COLO668 (cell line): ENCODE measurements at regions not wholly inside any gene's neighbourhood (a gene's known extent, or its start where the extent isn't known, plus 50 kb on each side); places are given as distances from the start of the nearest gene placed in this dataset.

Experiments
- DNase-seq: peaks from one replicate; lab custom pipeline; 2025; ENCODE audit not compliant: unreplicated experiment; lab: John Stamatoyannopoulos, UW

- no peak for DNase-seq
Observed at GRCh38 chr4:35500812-35501211, 743.5 kb downstream of the ARAP2 start.

DNA sequence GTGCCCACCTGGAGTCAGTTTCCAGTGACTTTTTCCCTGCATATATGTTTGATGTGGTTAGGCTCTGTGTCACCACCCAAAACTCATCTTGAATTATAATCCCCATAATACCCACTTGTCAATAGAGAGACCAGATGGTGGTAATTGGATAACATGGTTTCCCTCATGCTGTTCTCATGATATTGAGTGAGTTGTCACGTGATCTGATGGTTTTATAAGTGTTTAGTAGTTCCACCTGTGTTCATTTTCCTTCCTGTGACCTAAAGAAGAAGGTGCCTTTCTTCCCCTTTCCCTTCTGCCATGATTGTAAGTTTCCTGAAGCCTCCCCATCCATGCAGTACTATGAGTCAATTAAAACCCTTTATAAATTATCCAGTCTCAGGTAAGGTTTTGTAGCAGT, 740.9 kb downstream of the ARAP2 start:
- no peak for DNase-seq

- DNase-seq, result no peak
Observed at GRCh38 chr4:35506161-35506560, 738.2 kb downstream of the ARAP2 start.

GRCh38 chr4:35511851-35512250, 732.5 kb downstream of the ARAP2 start:
- no peak for DNase-seq

- no peak for DNase-seq
Observed at GRCh38 chr4:35516102-35516501, 728.2 kb downstream of the ARAP2 start.

GRCh38 chr4:35520059-35520458, 724.3 kb downstream of the ARAP2 start:
- DNase-seq, result peak; percentile 30

DNA sequence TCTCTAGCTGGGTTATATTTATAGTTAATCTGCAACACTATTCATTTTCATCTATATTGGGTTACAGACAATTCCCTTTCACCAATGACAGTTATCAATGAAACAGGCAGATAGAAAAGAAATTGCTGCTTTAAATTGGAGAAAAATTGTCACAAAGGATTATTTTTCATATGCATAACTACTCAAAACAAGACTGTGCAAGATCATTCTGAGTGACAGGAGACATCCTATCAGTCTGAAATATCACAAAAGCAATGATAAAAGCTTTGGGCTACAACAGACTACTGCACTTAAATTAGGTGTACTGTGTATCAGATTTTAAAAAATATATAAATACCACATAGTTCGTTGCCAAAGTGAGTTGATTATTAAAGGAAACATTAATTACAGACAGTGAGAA, 722.6 kb downstream of the ARAP2 start:
- no peak for DNase-seq

DNA sequence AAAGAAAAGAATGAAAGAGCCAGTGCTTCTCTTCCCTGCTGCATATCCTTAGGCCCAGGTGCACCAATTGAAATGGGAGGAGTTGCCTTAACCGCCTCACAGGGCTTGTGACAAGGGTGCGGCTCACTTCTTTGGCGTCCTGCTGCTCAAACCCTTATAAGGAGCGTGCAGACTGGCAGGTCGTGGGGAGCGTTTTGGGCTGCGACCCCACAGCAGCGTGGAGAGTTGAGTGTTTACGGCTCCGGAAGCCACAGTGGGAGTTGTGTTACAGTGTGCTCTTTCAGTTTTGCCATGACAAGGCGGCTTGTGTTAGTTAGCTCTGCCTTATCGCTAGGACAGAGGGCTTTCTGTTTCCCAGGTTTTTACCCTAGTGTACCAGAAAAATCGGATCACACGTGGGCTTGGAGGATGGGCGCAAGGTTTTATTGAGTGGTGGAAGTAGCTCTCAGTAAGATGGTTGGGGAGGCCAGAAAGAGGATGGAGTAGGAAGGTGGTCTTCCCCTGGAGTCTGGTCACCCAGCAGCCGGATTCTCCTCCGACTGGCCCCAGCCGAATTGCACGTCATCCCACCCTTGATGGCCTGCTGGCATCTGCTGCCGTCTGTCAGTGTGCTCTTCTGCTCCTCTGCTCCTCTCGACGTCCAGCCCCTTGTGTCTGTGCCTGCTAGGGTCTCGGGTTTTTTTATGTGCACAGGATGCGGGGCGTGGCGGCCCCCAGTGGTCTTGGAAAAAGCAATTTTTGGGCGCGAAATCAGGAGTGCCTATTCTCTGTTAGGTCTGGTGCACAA, 718.9 kb downstream of the ARAP2 start:
- DNase-seq, result no peak

- DNase-seq, result no peak
Observed at GRCh38 chr4:35526456-35526855, 717.9 kb downstream of the ARAP2 start.

- no peak for DNase-seq
Observed at GRCh38 chr4:35534962-35535361, 709.4 kb downstream of the ARAP2 start.

- DNase-seq, result no peak
Observed at GRCh38 chr4:35538807-35539206, 705.5 kb downstream of the ARAP2 start.

GRCh38 chr4:35539404-35540055, 704.8 kb downstream of the ARAP2 start:
- DNase-seq, result no peak

- DNase-seq, result no peak
Observed at GRCh38 chr4:35541146-35541887, 703.0 kb downstream of the ARAP2 start.

- no peak for DNase-seq
Observed at GRCh38 chr4:35541888-35542213, 702.5 kb downstream of the ARAP2 start.

DNA sequence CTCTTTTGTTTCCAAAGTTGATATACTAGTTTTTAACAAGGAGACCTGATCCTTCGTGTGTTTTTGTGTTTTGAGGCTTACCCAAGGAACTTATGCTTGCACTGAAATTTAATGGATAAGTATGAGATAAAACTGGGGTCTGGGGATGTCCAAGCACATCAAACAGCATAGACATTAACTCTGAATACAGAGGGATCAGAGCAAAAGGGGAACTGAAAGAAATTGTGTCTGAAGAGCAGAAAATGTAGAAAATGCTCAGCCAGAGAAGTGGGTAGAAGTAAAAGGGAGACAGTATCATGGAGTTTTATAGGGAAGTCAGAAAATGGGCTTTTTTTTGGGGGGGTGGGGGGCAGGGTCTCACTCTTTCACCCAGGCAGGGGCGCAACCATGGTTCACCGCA, 695.4 kb downstream of the ARAP2 start:
- no peak for DNase-seq

- no peak for DNase-seq
Observed at GRCh38 chr4:35556387-35556786, 687.9 kb downstream of the ARAP2 start.

DNA sequence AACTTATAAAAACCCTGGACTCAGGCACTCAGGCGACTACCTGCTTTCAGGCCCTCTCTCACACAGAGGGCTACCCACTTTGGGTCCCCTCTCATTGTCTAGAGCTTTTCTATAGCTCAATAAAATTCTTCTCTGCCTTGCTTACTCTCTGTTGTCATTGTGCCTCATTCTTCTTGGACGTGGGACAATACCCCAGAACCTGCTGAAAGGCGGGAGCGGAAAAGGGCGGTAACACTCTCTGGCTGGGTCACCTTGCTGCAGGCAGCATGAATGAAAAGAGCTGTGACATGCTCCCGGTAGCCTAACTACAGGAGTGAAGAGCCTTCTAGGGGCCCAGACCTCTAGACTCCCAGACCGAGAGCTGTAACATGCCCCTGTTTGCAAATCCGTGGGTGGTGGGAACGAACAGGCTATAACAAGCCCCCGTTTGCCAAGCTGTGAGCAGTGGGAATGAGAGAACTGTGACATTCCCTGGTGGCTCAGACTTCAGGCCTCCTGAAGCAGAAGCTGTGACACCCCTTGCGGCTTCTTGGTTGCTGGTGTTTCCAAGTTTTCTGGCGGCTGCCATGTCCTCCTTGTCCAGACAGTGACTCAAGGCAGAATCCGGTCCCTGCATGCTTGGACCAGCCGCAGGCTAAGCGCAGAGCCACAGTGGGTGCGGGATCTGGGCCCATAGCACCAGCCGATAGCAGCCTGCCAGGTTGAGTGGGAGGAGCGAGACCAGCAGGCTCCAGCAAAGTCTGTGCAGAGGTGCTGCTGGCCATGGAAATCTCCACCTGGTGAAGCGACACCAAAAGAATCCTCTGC, 684.6 kb downstream of the ARAP2 start:
- DNase-seq, result no peak

DNA sequence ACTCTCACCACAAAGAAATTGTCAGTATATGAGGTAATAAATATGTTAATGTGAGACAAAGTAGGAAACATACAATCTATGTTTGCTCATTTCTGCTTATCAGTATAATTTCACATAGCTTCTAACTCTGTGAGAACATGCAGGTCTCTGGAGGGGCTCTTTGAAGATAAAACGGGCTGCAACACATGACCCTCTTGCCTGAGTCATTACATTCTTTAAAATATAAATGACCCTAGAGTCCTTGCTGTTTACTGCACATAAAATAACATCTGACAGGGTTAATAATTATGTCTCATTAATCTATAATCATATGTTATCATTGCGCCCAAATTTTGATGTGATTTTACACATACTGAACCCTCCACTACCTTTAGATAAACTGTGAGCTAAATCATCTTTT, 681.5 kb downstream of the ARAP2 start:
- no peak for DNase-seq

- no peak for DNase-seq
Observed at GRCh38 chr4:35565640-35566039, 678.7 kb downstream of the ARAP2 start.

GRCh38 chr4:35591035-35591434, 653.3 kb downstream of the ARAP2 start:
- no peak for DNase-seq

- no peak for DNase-seq
Observed at GRCh38 chr4:35604252-35604651, 640.1 kb downstream of the ARAP2 start.
